ENCODE measurements at regions not wholly inside any gene's neighbourhood (a gene's known extent, or its start where the extent isn't known, plus 50 kb on each side); places are given as distances from the start of the nearest gene placed in this dataset.

DNA sequence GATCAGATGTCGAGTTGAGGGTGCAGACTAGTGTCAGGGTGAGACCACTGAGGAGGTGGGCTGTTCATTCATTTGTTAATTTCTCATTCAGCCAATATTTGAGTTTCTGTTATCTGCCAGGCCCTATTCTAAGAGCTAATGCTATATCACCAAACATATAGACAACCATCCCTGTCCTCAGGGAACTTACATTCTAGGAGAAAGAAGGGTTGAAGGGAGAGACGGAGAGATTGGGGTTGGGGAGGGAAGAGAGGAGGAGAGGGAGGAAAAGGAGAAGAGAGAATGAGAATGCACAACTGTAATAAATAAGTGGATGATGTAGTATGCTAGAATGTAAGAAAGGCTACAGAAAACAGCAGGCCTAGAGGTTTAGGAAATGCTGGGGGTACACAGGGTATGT lies 129.9 kb upstream of the PITX1 start:
- H3K4me1 ChIP-seq (ENCODE audit: low read depth, poor library complexity, severe bottlenecking) = no peaks in the 10 kb centered on the region
- TF ChIP-seq, protein P1, sequence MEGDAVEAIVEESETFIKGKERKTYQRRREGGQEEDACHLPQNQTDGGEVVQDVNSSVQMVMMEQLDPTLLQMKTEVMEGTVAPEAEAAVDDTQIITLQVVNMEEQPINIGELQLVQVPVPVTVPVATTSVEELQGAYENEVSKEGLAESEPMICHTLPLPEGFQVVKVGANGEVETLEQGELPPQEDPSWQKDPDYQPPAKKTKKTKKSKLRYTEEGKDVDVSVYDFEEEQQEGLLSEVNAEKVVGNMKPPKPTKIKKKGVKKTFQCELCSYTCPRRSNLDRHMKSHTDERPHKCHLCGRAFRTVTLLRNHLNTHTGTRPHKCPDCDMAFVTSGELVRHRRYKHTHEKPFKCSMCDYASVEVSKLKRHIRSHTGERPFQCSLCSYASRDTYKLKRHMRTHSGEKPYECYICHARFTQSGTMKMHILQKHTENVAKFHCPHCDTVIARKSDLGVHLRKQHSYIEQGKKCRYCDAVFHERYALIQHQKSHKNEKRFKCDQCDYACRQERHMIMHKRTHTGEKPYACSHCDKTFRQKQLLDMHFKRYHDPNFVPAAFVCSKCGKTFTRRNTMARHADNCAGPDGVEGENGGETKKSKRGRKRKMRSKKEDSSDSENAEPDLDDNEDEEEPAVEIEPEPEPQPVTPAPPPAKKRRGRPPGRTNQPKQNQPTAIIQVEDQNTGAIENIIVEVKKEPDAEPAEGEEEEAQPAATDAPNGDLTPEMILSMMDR (conservative IDR thresholded peaks at IDR 0.05; ENCODE audit: low read depth, low read length) = no peak
- no peaks in the 10 kb centered on the region for H3K36me3 ChIP-seq (ENCODE audit: insufficient read depth)
- H3K9ac ChIP-seq = no peak overlapping the region
- H4K20me1 ChIP-seq (ENCODE audit: insufficient read depth) = no peaks in the 10 kb centered on the region
- H3K27ac ChIP-seq = no peak overlapping the region
- H3K4me3 ChIP-seq (IDR thresholded peaks at IDR 0.05; ENCODE audit: insufficient read depth, low read depth, low read length) = no peak overlapping the region
- no peak overlapping the region for H2AFZ ChIP-seq (ENCODE audit: low read depth)
- no peaks in the 10 kb centered on the region for H3K27me3 ChIP-seq (ENCODE audit: insufficient read depth, low read depth)
- no peaks in the 10 kb centered on the region for H3K79me2 ChIP-seq (ENCODE audit: insufficient read depth, low read depth)
- no peak overlapping the region for H3K4me2 ChIP-seq

GRCh38 chr5:135163391-135163790 lies 129.4 kb upstream of the PITX1 start:
- no peak overlapping the region for H3K9ac ChIP-seq
- H3K4me2 ChIP-seq = no peak overlapping the region
- no peaks in the 10 kb centered on the region for H3K27me3 ChIP-seq (ENCODE audit: insufficient read depth, low read depth)
- H3K4me3 ChIP-seq (IDR thresholded peaks at IDR 0.05; ENCODE audit: insufficient read depth, low read depth, low read length) = no peak overlapping the region
- H2AFZ ChIP-seq (ENCODE audit: low read depth) = no peak overlapping the region
- no peaks in the 10 kb centered on the region for H3K79me2 ChIP-seq (ENCODE audit: insufficient read depth, low read depth)
- no peak overlapping the region for H3K27ac ChIP-seq
- TF ChIP-seq, protein P1 (conservative IDR thresholded peaks at IDR 0.05; ENCODE audit: low read depth, low read length) = no peak
- no peaks in the 10 kb centered on the region for H3K4me1 ChIP-seq (ENCODE audit: low read depth, poor library complexity, severe bottlenecking)
- no peaks in the 10 kb centered on the region for H3K36me3 ChIP-seq (ENCODE audit: insufficient read depth)
- H4K20me1 ChIP-seq (ENCODE audit: insufficient read depth) = no peaks in the 10 kb centered on the region

DNA sequence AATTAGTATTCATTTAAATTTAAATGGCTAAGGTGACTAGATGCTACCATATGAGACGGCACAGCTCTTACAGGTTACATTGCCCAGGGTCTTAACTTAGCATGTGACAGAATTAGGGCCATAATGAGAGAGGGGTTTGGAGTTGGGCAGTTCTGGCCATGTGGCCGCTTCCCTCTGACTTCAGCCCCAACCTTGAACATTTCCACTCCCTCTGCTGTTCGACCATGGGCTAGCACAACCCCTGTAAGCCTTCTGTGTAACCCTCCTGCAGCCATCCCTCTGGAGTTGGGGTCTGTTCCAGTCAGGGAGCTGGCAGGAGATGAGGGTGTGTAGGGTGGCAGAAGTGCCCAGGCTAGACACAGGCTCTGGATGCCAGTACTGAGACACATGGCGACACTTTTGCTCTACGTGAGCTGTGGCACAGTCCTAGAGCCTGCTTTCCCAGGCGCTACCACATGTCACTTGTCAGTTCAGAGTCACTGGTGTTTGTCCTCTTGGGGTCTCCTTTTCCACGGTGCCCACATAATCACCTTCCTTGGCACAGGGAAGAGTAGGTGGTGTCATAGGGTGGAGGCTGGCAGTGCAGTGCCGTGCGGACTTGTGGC lies 128.7 kb upstream of the PITX1 start:
- H4K20me1 ChIP-seq (ENCODE audit: insufficient read depth) = no peaks in the 10 kb centered on the region
- H3K4me3 ChIP-seq (IDR thresholded peaks at IDR 0.05; ENCODE audit: insufficient read depth, low read depth, low read length) = no peak overlapping the region
- H3K4me2 ChIP-seq = no peak overlapping the region
- H3K27ac ChIP-seq = no peak overlapping the region
- no peaks in the 10 kb centered on the region for H3K36me3 ChIP-seq (ENCODE audit: insufficient read depth)
- no peak overlapping the region for H2AFZ ChIP-seq (ENCODE audit: low read depth)
- H3K9ac ChIP-seq = no peak overlapping the region
- no peaks in the 10 kb centered on the region for H3K4me1 ChIP-seq (ENCODE audit: low read depth, poor library complexity, severe bottlenecking)
- no peaks in the 10 kb centered on the region for H3K79me2 ChIP-seq (ENCODE audit: insufficient read depth, low read depth)
- TF ChIP-seq, protein P1 (conservative IDR thresholded peaks at IDR 0.05; ENCODE audit: low read depth, low read length) = no peak
- H3K27me3 ChIP-seq (ENCODE audit: insufficient read depth, low read depth) = no peaks in the 10 kb centered on the region

GRCh38 chr5:135161221-135161620 lies 127.2 kb upstream of the PITX1 start:
- H3K9ac ChIP-seq = no peak overlapping the region
- no peaks in the 10 kb centered on the region for H3K36me3 ChIP-seq (ENCODE audit: insufficient read depth)
- no peak overlapping the region for H2AFZ ChIP-seq (ENCODE audit: low read depth)
- no peak overlapping the region for H3K4me3 ChIP-seq (IDR thresholded peaks at IDR 0.05; ENCODE audit: insufficient read depth, low read depth, low read length)
- H3K27me3 ChIP-seq (ENCODE audit: insufficient read depth, low read depth) = no peaks in the 10 kb centered on the region
- H3K27ac ChIP-seq = no peak overlapping the region
- no peaks in the 10 kb centered on the region for H3K79me2 ChIP-seq (ENCODE audit: insufficient read depth, low read depth)
- H3K4me2 ChIP-seq = no peak overlapping the region
- H3K4me1 ChIP-seq (ENCODE audit: low read depth, poor library complexity, severe bottlenecking) = no peaks in the 10 kb centered on the region
- TF ChIP-seq, protein P1 (conservative IDR thresholded peaks at IDR 0.05; ENCODE audit: low read depth, low read length) = no peak
- H4K20me1 ChIP-seq (ENCODE audit: insufficient read depth) = no peaks in the 10 kb centered on the region
